Panc1 (cell line): ENCODE measurements at regions not wholly inside any gene's neighbourhood (a gene's known extent, or its start where the extent isn't known, plus 50 kb on each side); places are given as distances from the start of the nearest gene placed in this dataset.

Experiments
- ATAC-seq: fragments of 200-7000 bp; cut with Tn5 transposase; 2 replicates; pipeline ENCODE4 v1.9.1; 2020; ENCODE audit warnings: mild to moderate bottlenecking, moderate library complexity
- BruUV-seq: library from RNA; stranded (reverse); fragments of 400-500 nt; replicated peaks from 2 replicates; lab custom pipeline; 2021; lab: Mats Ljungman, UMichigan
- CTCF ChIA-PET: fragments of 300-600 bp; sonication (Branson Sonifier 250); formaldehyde crosslinking; loops from one replicate; lab custom pipeline; 2022; ENCODE audit warnings: antibody characterized with exemption; lab: Charles Lee
- POLR2A ChIA-PET: fragments of 300-600 bp; sonication (Branson Sonifier 250); formaldehyde crosslinking; loops from one replicate; lab custom pipeline; 2022; ENCODE audit warnings: antibody characterized with exemption; lab: Charles Lee
- DNase-seq: peaks from one replicate; pipeline ENCODE4 v3.0.0-alpha.2; 2010; ENCODE audit warnings: low read depth, low spot score
- H3K27ac ChIP-seq: 2 replicates; pipeline ENCODE4 v1.5.1; 2011; ENCODE audit warnings: mild to moderate bottlenecking, low read length, inconsistent platforms
- H3K27me3 ChIP-seq: fragments of 200-500 bp; sonication (Bioruptor generic); 2 replicates; pipeline ENCODE4 v1.6.0; 2014; ENCODE audit warnings: low read length, inconsistent platforms; ENCODE audit not compliant: control insufficient read depth, insufficient read depth
- H3K36me3 ChIP-seq: fragments of 200-500 bp; sonication (Bioruptor generic); 2 replicates; pipeline ENCODE4 v1.5.1; 2014; ENCODE audit warnings: inconsistent platforms, mild to moderate bottlenecking, low read length, moderate library complexity; ENCODE audit not compliant: control insufficient read depth, insufficient read depth
- H3K4me1 ChIP-seq: 2 replicates; pipeline ENCODE4 v1.5.1; 2011; ENCODE audit warnings: inconsistent platforms, mild to moderate bottlenecking, low read length, moderate library complexity; ENCODE audit not compliant: control insufficient read depth, insufficient read depth
- H3K4me3 ChIP-seq, 2 experiments: 2 replicates each; pipeline ENCODE4 v1.5.1; 2011 to 2012; ENCODE audit warnings: low read depth in 2 of 2, low read length in 2 of 2, mild to moderate bottlenecking in 2 of 2, inconsistent platforms in 1 of 2, moderate library complexity in 1 of 2
- H3K9me3 ChIP-seq: fragments of 200-500 bp; sonication (Bioruptor generic); 2 replicates; pipeline ENCODE4 v1.5.1; 2014; ENCODE audit warnings: low read depth, mild to moderate bottlenecking, inconsistent platforms, low read length, moderate library complexity; ENCODE audit not compliant: control insufficient read depth, insufficient read depth
- CTCF ChIP-seq: fragments of 450-650 bp; IDR thresholded peaks from 2 replicates; pipeline ENCODE4 v1.5.1; 2017; ENCODE audit warnings: mild to moderate bottlenecking
- POLR2AphosphoS5 ChIP-seq: IDR thresholded peaks from 2 replicates; pipeline ENCODE4 v1.6.1; 2012; ENCODE audit warnings: mild to moderate bottlenecking, low read depth, low read length, moderate library complexity
- SIN3A ChIP-seq: IDR thresholded peaks from 2 replicates; pipeline ENCODE4 v1.6.1; 2012; ENCODE audit warnings: low read depth, mild to moderate bottlenecking, low read length, moderate library complexity, borderline replicate concordance; ENCODE audit not compliant: insufficient read depth
- TCF7L2 ChIP-seq: IDR thresholded peaks from 2 replicates; pipeline ENCODE4 v1.6.1; 2011; ENCODE audit warnings: mild to moderate bottlenecking, low read depth, low read length, inconsistent platforms
- in situ Hi-C: cut with HindIII; loops from 2 replicates; pipeline ENCODE4 v1.10.0; 2016; ENCODE audit warnings: low sequenced_read_pairs, low pct_unique_long_range_greater_than_20kb
- intact Hi-C: fragments of 100-400 bp; cut with micrococcal nuclease; formaldehyde crosslinking; loops from one replicate; pipeline ENCODE4 v1.10.0; 2022; ENCODE audit not compliant: unreplicated experiment
- TF ChIP-seq, protein P1 (sequence below), 2 experiments: IDR thresholded peaks; 2 replicates each; pipeline ENCODE4 v1.6.1; 2011 to 2012; ENCODE audit warnings: low read depth in 2 of 2, control low read depth in 1 of 2, low read length in 1 of 2, mild to moderate bottlenecking in 1 of 2, moderate library complexity in 1 of 2; ENCODE audit not compliant: insufficient read depth in 1 of 2

DNA sequence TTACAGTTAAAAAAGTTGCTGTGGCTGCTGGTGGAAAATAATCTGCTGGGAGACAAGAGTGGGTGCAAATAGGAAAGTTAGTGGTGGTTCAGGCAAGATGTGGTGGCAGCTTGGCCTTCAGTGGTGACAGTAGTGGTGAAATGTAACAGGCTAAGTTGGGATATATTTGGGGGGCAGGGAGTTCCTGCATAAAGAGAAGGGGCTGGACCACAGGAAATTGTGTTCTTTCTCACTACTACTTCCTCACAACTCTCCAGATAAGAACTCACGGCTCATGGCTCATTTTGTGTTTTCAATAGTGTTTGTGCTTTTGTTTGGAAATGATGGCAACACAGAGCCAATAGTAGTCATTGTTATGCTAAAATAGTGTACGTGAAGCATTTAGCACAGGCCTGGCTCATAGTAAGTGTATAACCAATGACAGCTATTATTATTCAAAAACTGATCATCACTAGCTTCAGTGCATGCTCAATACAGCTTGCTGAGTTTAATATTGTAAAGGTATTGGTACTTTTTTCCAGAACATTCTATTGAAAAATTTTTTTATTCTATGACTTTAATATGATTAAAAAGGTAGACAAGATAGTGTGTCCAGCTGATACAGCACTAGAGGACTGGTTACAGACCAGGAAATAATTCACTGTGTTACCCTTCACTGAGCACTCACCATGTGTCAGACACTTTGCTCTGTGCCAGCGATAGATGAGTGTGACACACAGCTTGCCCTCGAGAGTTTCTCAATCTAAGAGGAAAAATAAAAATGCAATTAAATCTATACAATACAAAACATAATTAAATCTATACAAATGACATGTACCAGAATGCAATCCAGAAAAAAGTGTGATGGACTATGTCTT lies 209.8 kb downstream of the POU4F1 start:
- ChIA-PET POLR2A (no interaction called here), CTCF (no interaction called here)
- TF ChIP-seq TCF7L2: no peak
- TF ChIP-seq SIN3A: no peak
- no peak for TF ChIP-seq POLR2AphosphoS5
- TF ChIP-seq, protein P1, sequence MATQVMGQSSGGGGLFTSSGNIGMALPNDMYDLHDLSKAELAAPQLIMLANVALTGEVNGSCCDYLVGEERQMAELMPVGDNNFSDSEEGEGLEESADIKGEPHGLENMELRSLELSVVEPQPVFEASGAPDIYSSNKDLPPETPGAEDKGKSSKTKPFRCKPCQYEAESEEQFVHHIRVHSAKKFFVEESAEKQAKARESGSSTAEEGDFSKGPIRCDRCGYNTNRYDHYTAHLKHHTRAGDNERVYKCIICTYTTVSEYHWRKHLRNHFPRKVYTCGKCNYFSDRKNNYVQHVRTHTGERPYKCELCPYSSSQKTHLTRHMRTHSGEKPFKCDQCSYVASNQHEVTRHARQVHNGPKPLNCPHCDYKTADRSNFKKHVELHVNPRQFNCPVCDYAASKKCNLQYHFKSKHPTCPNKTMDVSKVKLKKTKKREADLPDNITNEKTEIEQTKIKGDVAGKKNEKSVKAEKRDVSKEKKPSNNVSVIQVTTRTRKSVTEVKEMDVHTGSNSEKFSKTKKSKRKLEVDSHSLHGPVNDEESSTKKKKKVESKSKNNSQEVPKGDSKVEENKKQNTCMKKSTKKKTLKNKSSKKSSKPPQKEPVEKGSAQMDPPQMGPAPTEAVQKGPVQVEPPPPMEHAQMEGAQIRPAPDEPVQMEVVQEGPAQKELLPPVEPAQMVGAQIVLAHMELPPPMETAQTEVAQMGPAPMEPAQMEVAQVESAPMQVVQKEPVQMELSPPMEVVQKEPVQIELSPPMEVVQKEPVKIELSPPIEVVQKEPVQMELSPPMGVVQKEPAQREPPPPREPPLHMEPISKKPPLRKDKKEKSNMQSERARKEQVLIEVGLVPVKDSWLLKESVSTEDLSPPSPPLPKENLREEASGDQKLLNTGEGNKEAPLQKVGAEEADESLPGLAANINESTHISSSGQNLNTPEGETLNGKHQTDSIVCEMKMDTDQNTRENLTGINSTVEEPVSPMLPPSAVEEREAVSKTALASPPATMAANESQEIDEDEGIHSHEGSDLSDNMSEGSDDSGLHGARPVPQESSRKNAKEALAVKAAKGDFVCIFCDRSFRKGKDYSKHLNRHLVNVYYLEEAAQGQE (IDR thresholded peaks at IDR 0.05; ENCODE audit: insufficient read depth in 1 of 2, low read depth in 2 of 2, low read length in 1 of 2): no peak
- no peak for TF ChIP-seq CTCF
- Histone ChIP-seq H3K27me3 (no peaks in the 10 kb centered on the region), H3K36me3 (no peaks in the 10 kb centered on the region), H3K4me1 (no peaks in the 10 kb centered on the region), H3K4me3 (no peak overlapping the region), H3K27ac (no peak overlapping the region), H3K9me3 (no peaks in the 10 kb centered on the region)
- ATAC-seq (no peak), DNase-seq (no peak)
- in situ Hi-C loops (no loop called here), intact Hi-C loops (no loop called here)
- no TSS peak for BruUV-seq

DNA sequence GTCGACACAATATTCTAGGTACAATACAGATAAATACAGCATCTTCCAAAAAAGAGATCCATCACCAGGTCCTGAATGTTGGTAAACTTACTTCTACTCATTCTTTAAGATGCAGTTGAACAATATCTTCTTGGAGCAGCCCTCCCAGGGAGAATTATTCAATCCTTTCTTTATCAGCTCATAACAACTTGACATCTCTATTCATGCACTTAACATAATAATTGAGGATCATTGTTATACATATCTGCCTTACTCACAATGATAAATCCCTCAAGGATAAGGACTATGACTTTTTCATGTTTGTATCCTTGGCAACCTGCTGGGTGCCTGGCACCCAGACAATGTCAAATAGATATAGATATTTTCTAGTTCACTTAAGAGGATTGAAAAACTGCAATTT lies 219.5 kb downstream of the POU4F1 start:
- DNase-seq: no peak
- H3K27ac ChIP-seq: no peak overlapping the region
- intact Hi-C loops (no loop called here), in situ Hi-C loops (no loop called here)
- TF ChIP-seq SIN3A (no peak), CTCF (no peak), TCF7L2 (no peak), POLR2AphosphoS5 (no peak)
- TF ChIP-seq, protein P1 (IDR thresholded peaks at IDR 0.05; ENCODE audit: insufficient read depth in 1 of 2, low read depth in 2 of 2, low read length in 1 of 2): no peak
- CTCF ChIA-PET: no interaction called here
- no peak overlapping the region for H3K4me3 ChIP-seq
- no TSS peak for BruUV-seq
- H3K9me3 ChIP-seq: no peaks in the 10 kb centered on the region
- no peaks in the 10 kb centered on the region for H3K36me3 ChIP-seq
- H3K27me3 ChIP-seq: no peaks in the 10 kb centered on the region
- POLR2A ChIA-PET: no interaction called here
- H3K4me1 ChIP-seq: no peaks in the 10 kb centered on the region
- ATAC-seq: no peak
